HG03103 (cell line): ENCODE measurements at regions not wholly inside any gene's neighbourhood (a gene's known extent, or its start where the extent isn't known, plus 50 kb on each side); places are given as distances from the start of the nearest gene placed in this dataset.
"Not testable (repeated sequence)": the region's sequence is repeated elsewhere in the genome, so short reads cannot be mapped to it uniquely, and the experiment has no call there.

Experiments
- ATAC-seq: cut with Tn5 transposase; IDR thresholded peaks from one replicate; pipeline ENCODE4 v1.9.1; 2021; ENCODE audit warnings: low read depth; ENCODE audit not compliant: unreplicated experiment

DNA sequence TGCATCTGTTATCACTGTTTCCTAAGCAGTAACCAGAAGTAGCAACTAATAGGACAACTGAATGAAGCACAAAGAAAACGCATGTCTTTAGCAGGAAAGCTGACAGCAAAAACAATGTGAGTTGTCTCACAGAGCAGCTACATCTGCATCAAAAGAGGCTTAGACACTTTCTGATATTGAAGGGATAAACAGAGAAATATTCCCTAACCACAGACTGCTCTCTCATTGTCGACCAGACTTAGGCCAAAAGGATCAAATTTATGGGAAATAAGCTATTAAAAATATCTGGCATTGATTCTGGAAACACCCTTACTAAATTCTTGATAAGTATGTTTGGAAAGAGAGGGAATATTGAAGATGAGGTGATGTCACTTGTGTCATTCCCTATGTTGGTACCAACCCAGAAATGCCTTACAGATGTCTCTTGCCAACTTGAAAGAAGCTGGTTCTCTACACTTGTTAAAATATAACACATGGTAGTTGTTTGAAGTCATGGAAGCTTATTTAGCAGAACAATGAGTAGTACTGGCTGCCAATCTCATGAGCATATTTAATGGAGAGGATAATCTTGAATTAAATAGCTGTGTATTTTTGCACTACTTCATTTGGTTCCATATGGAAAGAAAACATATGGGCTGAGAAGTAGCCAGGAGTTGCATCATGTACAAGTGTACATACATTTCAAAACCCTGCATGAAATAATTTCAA, 929.3 kb upstream of the MAN1A1 start:
- no peak for ATAC-seq

DNA sequence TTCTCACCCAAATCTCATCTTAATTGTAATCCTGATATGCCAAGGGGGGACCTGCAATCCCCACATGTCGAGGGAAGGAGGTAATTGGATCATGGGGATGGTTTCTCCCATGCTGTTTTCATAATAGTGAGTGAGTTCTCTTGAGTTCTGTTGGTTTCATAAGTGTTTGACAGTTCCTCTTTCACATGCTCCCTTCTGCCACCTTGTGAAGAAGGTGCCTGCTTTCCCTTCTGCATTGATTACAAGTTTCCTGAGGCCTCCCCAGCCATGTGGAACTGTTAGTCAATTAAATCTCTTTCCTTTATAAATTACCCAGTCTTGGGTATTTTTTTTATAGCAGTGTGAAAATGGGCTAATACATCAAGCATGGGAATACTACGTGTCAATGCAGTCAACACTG, 925.0 kb upstream of the MAN1A1 start:
- peak; percentile 88 for ATAC-seq

DNA sequence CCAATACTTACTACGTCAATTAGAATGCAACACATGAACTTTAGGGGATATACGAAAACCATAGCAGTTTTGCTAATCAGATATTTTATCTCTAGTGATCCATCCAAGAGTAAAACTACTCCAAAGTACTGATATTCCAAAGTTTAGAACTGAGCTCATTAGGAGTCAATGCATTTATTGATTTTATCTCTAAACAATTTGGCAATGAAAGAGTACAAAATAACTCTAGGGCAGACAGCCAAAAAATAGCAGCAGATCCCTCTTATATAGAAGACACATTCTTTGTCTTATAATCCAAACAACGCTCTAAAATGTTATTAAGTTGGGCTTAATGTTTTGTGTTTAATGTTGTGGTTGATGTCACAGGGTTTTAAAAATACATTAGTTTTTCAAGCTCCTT, 923.9 kb upstream of the MAN1A1 start:
- ATAC-seq = no peak

DNA sequence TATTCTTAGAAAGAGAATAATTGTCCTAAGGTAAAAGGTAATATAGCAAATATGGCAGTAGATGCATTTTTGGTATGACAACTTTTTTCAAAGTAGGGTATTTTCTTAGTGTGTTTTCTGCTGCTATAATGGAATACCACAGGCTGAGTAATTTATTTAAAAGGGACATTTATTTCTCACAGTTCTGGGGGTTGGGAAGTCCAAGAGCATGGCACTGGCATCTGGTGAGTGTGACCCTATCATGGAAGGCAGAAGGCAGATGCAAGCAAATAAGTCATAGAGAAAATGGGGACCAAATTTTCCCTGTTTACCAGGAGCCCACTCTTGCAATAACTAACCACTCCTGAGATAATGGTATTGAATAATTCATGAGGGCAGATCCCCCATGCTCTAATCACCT, 922.5 kb upstream of the MAN1A1 start:
- ATAC-seq = no peak

DNA sequence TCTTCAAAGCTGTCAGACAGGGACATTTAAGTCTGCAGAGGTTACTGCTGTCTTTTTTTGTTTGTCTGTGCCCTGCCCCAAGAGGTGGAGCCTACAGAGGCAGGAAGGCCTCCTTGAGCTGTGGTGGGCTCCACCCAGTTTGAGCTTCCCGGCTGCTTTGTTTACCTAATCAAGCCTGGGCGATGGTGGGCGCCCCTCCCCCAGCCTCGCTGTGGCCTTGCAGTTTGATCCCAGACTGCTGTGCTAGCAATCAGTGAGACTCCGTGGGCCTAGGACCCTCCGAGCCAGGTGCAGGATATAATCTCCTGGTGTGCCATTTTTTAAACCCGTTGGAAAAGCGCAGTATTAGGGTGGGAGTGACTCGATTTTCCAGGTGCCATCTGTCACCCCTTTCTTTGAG, 918.7 kb upstream of the MAN1A1 start:
- ATAC-seq = not testable (repeated sequence)

DNA sequence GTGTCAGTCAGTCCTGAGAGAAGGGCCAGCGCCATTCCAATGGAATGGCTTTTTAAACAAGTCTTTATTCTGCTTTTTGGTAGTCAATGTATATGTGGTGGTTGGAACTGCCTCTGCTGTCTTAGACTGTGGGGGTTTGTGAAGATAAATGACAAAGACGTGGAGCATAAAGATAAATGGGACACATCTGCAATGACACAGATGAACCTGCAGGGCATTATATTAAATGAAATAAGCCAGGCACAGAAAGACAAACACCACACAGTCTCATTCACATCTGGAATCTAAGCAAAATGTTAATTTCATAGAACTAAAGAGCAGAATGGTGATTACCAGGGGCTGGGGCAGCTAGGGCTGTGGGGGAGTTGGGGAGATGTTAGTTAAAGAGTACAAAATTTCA, 912.8 kb upstream of the MAN1A1 start:
- no peak for ATAC-seq

DNA sequence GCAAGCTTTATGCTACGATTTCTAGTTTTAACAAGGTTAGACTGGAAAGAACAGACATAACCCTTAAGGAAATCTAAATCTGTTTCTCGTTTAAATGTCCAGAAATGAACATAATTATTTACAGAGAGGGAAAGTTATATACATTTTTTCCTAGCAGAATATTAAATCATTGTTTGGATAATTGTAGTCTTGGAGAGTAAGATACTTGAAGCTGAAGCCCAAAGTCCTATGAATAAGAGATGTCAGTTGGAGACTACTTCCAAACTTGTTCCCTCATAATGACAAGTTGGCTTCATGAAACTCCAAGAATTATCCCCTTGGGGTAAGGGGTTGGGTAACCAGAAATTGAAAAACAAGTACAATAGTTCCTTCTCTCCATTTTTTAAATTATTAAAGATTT, 911.1 kb upstream of the MAN1A1 start:
- ATAC-seq = no peak

DNA sequence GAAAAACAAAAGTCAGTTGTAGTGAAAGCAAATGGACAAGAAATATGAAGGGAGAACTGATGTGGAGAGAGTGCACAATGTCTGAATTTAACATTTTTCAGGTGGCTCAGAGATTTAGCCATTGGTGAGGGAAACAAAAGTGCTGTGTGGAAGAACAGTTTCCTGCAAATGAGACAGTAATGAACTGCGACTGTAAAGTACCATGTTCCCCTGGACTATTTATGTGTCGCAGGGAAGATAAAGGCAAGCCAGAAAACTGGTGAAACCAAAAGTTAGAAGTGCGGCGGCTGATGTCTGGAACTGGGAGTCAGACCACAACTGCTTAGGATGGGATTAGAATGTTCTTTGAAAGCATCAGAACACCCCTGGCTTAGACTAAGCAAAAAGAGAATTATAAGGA, 905.1 kb upstream of the MAN1A1 start:
- ATAC-seq = no peak

DNA sequence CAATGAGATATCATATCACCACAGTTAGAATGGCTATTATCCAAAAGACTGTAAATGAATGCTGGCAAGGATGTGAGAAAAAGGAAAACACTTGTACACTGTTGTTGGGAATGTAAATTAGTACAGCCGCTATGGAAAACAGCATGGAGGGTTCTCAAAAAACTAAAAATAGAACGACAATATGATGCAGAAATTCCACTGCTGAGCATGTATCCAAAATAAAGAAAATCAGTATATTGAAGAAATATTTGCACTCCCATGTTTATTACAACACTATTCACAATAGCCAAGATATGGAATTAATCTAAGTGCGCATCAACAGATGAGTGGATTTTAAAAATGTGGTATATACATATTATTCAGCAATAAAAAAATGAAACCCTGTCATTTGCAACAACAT, 898.9 kb upstream of the MAN1A1 start:
- no peak for ATAC-seq

DNA sequence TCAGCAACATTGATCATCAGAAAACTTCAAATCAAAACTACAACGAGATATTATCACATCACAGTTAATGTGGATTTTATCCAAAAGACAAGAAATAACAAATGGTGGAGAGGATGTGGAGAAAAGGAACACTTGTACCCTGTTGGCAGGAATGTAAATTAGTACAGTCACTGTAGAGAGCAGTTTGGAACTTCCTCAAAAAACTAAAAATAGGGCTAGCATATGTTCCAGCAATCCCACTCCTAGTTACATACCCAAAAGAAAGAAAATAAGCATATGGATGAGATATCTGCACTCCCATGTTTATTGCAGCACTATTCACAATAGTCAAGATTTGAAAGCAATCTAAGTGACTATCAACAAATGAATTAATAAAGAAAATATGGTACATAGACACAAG, 887.7 kb upstream of the MAN1A1 start:
- ATAC-seq = no peak

DNA sequence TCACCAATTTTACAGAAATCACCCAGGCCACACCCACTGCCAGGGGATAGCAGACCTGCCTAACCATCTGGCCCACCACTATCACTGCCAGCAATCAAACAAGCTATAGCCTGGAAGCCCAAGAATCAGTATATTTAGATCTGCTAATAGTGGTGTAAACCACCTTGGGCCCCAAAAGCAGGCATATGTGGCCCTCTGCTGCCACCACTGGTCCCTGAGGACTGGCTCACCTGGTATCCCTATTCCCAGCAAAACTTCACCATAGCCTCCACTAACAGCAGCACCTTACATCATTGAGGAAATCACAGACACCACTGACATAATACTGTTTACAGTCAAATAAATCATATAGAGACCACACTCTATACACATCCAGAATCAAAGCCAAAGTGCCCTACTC, 880.4 kb upstream of the MAN1A1 start:
- no peak for ATAC-seq

DNA sequence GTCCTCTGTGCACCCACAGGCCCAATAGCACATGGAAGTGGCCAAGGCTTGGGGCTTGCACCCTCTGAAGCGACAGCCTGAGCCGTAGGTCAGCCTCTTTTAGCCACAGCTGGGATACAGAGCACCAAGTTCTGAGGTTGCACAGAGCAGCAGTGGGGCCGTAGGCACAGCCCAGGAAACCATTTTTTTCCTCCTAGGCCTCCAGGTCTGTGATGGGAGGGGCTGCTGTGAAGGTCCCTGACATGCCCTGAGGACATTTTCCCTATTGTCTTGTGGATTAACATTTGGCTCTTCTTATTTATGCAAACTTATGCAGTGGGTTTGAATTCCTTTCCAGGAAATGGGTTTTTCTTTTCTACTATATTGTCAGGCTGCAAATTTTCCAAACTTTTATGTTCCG, 878.7 kb upstream of the MAN1A1 start:
- ATAC-seq = no peak

DNA sequence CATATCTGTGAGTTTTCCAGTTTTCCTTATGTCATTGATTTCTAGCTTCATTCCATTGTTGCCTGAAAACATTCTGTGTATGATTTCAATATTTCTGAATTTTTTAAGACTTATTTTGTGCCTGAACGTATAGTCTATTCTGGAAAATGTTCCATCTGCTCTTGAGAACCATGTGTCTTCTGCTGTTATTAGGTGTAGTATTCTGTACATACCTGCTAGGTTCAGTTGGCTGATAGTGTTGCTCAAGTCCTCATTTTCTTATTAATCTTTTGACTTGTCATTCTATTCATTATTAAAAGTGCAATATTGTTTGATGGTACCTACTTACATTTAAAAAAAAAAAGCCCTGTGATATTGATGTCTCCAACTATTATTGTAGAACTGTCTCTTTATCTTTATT, 869.8 kb upstream of the MAN1A1 start:
- ATAC-seq = no peak

DNA sequence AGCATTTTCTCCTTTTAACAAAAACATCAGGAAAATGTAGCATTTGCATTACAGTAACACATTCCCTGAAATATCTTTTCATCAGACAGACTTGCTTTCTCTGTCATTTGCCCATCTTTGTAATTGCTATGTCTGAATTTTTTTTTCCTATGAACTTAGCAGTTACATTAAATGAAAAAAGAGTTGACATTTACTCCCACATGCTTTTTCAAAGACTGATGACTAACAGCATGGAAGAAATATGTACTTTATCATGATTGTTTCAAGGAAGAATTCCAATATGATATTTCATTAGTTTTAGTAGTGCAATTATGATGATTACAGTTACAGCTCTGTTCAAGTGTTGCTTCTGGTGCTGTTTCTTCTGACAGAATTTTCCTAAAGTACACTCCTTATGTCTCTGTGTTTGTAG, 864.5 kb upstream of the MAN1A1 start:
- ATAC-seq = no peak

DNA sequence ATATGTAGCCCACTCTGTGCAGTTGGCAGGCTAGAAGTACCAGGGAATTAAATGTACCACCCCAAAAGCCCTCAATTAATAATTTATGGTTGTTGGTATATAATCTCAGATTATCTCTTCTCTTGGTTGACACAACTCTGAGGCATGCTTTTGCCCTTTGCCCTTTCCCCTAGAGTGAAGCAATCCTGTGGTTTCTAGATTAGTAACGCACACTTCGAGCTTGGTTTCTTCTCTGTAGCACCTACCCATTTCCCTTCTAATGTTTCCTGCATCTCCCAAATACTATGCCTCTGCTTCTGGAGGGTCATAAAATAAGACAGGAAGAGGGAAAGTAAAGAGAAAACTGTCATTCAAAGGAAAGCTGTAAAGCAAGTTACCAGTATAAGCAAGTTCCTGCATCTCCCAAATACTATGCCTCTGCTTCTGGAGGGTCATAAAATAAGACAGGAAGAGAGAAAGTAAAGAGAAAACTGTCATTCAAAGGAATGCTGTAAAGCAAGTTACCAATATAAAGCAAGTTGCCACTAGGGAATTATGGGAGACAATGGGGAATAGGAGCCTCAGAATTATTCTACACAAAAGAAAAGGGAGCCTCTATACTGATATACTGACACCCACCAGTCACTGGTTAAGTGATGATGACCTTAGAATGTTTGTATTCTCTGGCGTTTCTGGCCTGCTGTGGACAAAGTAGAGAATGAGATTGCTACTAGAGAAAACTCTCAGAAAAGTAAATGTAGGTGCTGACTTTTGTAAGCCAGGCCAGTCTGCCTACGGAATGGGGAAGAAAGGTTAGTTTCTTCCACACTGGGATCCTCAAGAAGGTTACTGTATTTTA, 862.6 kb upstream of the MAN1A1 start:
- ATAC-seq = no peak

DNA sequence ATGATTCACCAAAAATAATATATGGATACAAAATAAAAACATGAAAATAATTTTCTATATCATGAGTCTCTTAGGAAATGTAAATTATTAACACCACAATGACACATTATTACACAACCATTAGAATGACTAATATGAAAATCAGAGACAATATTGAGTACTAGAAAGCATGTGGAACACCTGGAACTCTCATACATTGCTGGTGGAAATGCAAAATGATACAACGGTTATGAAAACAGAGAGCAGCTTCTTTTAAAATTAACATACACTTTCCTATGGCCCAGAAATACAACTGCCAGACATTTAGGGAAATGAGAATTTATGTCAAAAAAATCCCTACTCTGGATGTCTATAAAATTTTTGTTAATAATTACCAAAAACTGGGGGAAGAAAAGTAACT, 853.3 kb upstream of the MAN1A1 start:
- no peak for ATAC-seq

DNA sequence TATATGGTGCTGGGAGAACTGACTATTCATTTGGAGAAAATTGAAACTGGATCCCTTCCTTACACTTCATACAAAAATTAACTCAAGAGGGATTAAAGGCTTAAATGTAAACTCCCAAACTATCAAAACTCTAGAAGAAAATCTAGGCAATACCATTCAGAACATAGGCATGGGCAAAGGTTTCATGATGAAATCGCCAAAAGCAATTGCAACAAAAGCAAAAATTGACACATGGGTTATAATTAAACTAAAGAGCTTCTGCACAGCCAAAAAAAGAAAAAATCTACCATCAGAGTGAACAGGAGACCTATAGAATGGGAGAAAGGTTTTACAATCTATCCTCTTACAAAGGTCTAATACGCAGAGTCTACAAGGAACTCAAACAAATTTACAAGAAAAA, 851.3 kb upstream of the MAN1A1 start:
- no peak for ATAC-seq

DNA sequence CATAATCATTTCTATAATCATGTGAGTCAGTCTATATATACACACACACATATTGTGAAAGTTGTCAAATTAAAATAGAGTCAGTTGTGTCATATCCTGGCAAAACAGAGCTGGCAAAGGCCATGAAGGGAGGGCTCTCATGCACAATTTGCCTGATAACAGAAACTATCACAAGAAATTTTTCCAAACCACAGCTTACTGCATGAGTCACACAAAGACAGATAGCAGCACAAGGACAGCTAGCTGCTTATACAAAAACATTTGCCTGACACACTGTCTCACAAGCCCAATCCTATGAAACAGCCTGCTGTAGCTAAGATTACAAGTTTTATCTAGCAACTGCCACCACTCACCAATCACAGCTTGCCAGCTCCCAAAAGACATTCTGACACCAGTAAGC, 848.5 kb upstream of the MAN1A1 start:
- ATAC-seq = no peak

DNA sequence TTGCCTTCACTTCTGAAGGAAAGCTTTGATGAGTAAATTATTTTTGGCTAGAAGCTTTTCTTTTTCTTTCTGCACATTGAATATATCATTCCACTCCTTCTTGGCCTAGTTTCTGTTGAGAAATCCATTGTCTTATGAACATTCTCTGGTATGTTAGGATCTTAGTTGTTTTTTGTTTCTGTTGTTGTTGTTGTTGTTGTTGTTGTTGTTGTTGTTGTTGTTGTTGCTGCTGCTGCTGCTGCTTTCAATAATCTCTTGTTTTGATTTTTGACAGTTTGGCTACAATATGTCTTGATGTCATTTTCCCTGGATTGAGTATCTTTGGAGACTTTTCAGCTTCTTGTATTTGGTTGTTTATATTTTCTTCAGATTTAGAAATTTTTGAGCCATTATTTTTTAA, 836.5 kb upstream of the MAN1A1 start:
- ATAC-seq = no peak

DNA sequence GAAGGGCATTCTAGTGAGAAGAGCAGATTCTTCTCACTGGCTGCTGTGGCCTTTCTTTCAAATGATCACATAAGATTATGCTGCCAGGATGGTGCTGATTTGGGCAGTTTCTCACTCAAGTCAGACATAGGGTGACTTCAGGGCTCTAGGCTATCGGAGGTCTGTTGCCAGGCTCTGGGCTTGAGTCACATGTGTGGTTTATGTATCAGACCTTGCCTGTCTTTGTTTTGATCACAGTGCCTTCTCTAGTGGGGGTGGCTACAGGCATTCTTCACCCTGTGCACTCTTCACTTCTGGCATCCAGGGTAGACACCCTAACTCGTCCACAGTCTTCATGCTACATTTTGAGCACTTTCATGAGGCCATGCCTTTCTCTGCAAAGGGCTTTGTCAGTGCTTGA, 823.7 kb upstream of the MAN1A1 start:
- no peak for ATAC-seq

DNA sequence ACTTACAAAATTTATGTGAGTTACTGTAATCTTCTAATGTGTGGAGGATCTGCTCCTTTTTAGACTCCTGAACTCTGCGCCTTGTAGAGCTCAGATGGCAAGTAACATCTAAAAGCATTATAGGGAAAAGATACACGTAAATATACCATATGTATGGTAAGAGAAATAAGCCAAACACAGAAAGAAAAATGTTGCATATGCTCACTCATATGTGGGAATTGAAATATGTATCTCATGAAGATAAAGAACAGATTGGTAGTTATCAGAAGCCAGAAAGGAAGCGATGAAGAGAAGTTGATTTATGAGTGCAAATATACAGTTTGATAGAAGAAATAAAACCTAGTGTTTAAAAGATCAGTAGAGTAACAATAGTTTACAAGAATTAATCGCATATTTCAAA, 815.0 kb upstream of the MAN1A1 start:
- ATAC-seq = no peak

DNA sequence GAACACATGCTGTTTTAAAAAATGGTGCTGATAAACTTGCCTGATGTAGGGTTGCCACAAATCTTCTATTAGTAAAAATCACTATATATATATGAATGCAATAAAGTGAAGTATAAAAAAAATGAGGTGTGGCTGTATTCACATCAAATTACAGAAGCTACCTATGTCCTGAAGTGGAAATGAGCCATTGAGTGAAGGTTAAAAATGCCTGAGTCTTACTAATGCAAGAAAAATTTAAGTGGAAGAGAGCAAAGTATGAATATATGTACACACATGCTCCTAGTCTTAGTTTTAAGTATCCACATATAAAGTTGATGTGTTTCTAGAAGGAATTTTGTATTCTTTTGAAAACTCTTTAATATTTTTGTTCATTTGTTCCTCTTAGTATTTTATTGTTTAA, 808.3 kb upstream of the MAN1A1 start:
- ATAC-seq = no peak
